HK-2 (cell line): ENCODE measurements at regions not wholly inside any gene's neighbourhood (a gene's known extent, or its start where the extent isn't known, plus 50 kb on each side); places are given as distances from the start of the nearest gene placed in this dataset.

Experiments
- DNase-seq: peaks from one replicate; pipeline ENCODE4 v3.0.0-alpha.2; 2018; ENCODE audit not compliant: unreplicated experiment

GRCh38 chr4:123990310-123990870 lies 593.8 kb downstream of the SPRY1 start:
- no peak for DNase-seq

GRCh38 chr4:123994917-123995316 lies 598.3 kb downstream of the SPRY1 start:
- no peak for DNase-seq

GRCh38 chr4:123995936-123996335 lies 599.3 kb downstream of the SPRY1 start:
- DNase-seq: peak; percentile 16

GRCh38 chr4:123996718-123997510 lies 600.3 kb downstream of the SPRY1 start:
- DNase-seq: no peak

- DNase-seq: no peak
These were observed 601.3 kb downstream of the SPRY1 start for GRCh38 chr4:123997776-123998449.

- DNase-seq: no peak
These were observed 603.6 kb downstream of the SPRY1 start for GRCh38 chr4:124000233-124000632.

GRCh38 chr4:124015766-124016165 lies 619.2 kb downstream of the SPRY1 start:
- DNase-seq: no peak

- no peak for DNase-seq
These were observed 620.7 kb downstream of the SPRY1 start for GRCh38 chr4:124017185-124017785.

- DNase-seq: no peak
These were observed 622.1 kb downstream of the SPRY1 start for GRCh38 chr4:124018383-124019317.

- DNase-seq: no peak
These were observed 623.4 kb downstream of the SPRY1 start for GRCh38 chr4:124019749-124020549.

GRCh38 chr4:124025000-124025399 lies 628.4 kb downstream of the SPRY1 start:
- DNase-seq: no peak

GRCh38 chr4:124025428-124025827 lies 628.8 kb downstream of the SPRY1 start:
- DNase-seq: no peak

- no peak for DNase-seq
These were observed 631.6 kb downstream of the SPRY1 start for GRCh38 chr4:124028182-124028581.

GRCh38 chr4:124030147-124030546 lies 633.6 kb downstream of the SPRY1 start:
- DNase-seq: no peak

GRCh38 chr4:124032035-124032434 lies 635.4 kb downstream of the SPRY1 start:
- no peak for DNase-seq

- no peak for DNase-seq
These were observed 638.9 kb downstream of the SPRY1 start for GRCh38 chr4:124035364-124036041.

- DNase-seq: no peak
These were observed 640.6 kb downstream of the SPRY1 start for GRCh38 chr4:124037236-124037635.

GRCh38 chr4:124044330-124044729 lies 647.7 kb downstream of the SPRY1 start:
- no peak for DNase-seq

GRCh38 chr4:124044867-124045266 lies 648.3 kb downstream of the SPRY1 start:
- DNase-seq: no peak

- DNase-seq: no peak
These were observed 649.6 kb downstream of the SPRY1 start for GRCh38 chr4:124046190-124046589.
